ENCODE measurements at regions not wholly inside any gene's neighbourhood (a gene's known extent, or its start where the extent isn't known, plus 50 kb on each side); places are given as distances from the start of the nearest gene placed in this dataset.

GRCh38 chr17:70268383-70268782 lies 99.1 kb downstream of the KCNJ2 start:
- TF ChIP-seq EZH2 (IDR thresholded peaks at IDR 0.05; ENCODE audit: borderline replicate concordance) = no peak
- no peak for TF ChIP-seq CTCF (IDR thresholded peaks at IDR 0.05; ENCODE audit: poor library complexity)
- no peak for TF ChIP-seq EZH2phosphoT487 (IDR thresholded peaks at IDR 0.05; ENCODE audit: low read depth, severe bottlenecking, unreplicated experiment)

All from hepatocyte (in vitro differentiated cells).